K562 (cell line): ENCODE measurements at regions not wholly inside any gene's neighbourhood (a gene's known extent, or its start where the extent isn't known, plus 50 kb on each side); places are given as distances from the start of the nearest gene placed in this dataset.
A peak's percentile ranks its signal among the peaks of the same experiment; 100 is the strongest.

Source experiments
- ATAC-seq: fragments of 200-7000 bp; cut with Tn5 transposase; 3 replicates; pipeline ENCODE4 v1.9.1; 2020; ENCODE audit warnings: moderate library complexity
- BruUV-seq: library from RNA; stranded (reverse); fragments of 400-500 nt; replicated peaks from 2 replicates; lab custom pipeline; 2021; lab: Mats Ljungman, UMichigan
- CTCF ChIA-PET: fragments of 300-600 bp; formaldehyde crosslinking; extraction: SDS; loops from one replicate; lab custom pipeline; 2021; ENCODE audit warnings: low intra/inter-chr PET ratio; lab: Yijun Ruan, JAX
- POLR2A ChIA-PET: fragments of 300-600, 350-650 bp; sonication (Branson Sonifier 250); formaldehyde crosslinking; extraction: SDS; loops from one replicate; lab custom pipeline; 2021; ENCODE audit warnings: antibody characterized with exemption, inconsistent platforms; lab: Yijun Ruan, JAX
- DNase-seq, 4 experiments: peaks; one replicate each; pipeline versions ENCODE4 v3.0.0 to v3.0.0-alpha.2; 2011 to 2018; ENCODE audit warnings: low spot score in 3 of 4, mixed read lengths in 3 of 4; ENCODE audit errors: extremely low read depth in 1 of 4
- FAIRE-seq: peaks from 2 replicates; lab custom pipeline; 2011; peaks lifted over from hg19 to GRCh38; lab: Jason Lieb, UNC
- H2AFZ ChIP-seq: 2 replicates; pipeline ENCODE4 v1.6.0; 2011; ENCODE audit warnings: low read depth, low read length, control low read depth, inconsistent platforms
- H3K27ac ChIP-seq: fragments of 200-600 bp; 3 replicates; pipeline ENCODE4 v1.8.0; 2011; ENCODE audit warnings: low read depth, mild to moderate bottlenecking, control low read depth, inconsistent platforms, low read length, moderate library complexity, mixed read lengths; ENCODE audit errors: extremely low read depth
- H3K27me3 ChIP-seq, 2 experiments: fragments of 300-600 bp in 1 of 2; 2 replicates in 1 of 2; 3 replicates in 1 of 2; pipeline versions ENCODE4 v1.6.0 to v1.8.0; 2011; ENCODE audit warnings: inconsistent platforms in 2 of 2, low read length in 2 of 2, mild to moderate bottlenecking in 1 of 2, mixed read lengths in 1 of 2, moderate library complexity in 1 of 2; ENCODE audit not compliant: control insufficient read depth in 2 of 2, insufficient read depth in 2 of 2
- H3K36me3 ChIP-seq: fragments of 300-600 bp; 3 replicates; pipeline ENCODE4 v1.8.0; 2011; ENCODE audit warnings: mild to moderate bottlenecking, low read length, inconsistent platforms; ENCODE audit not compliant: control insufficient read depth, insufficient read depth
- H3K4me1 ChIP-seq, 2 experiments: fragments of 200-600 bp in 1 of 2; replicated peaks in 1 of 2; 2 replicates in 1 of 2; 3 replicates in 1 of 2; pipeline versions ENCODE4 v1.5.1 to v1.8.0; 2011; ENCODE audit warnings: inconsistent platforms in 2 of 2, low read length in 2 of 2, mild to moderate bottlenecking in 1 of 2, mixed read lengths in 1 of 2, moderate library complexity in 1 of 2; ENCODE audit not compliant: control insufficient read depth in 2 of 2, insufficient read depth in 2 of 2
- H3K4me2 ChIP-seq: 2 replicates; pipeline ENCODE4 v1.6.1; 2011; ENCODE audit warnings: low read length, control low read depth, inconsistent platforms, mixed read lengths; ENCODE audit not compliant: insufficient read depth
- H3K4me3 ChIP-seq: fragments of 200-600 bp; sonication (generic), shearing (Covaris generic); 2 replicates; pipeline ENCODE4 v1.5.1; 2016; ENCODE audit warnings: control low read depth, inconsistent platforms
- H3K79me2 ChIP-seq: fragments of 200-600 bp; 3 replicates; pipeline ENCODE4 v1.8.0; 2011; ENCODE audit warnings: low read length, inconsistent platforms; ENCODE audit not compliant: control insufficient read depth, insufficient read depth
- H3K9ac ChIP-seq, 2 experiments: 2 replicates each; pipeline versions ENCODE4 v1.6.0 to v1.6.1; 2011; ENCODE audit warnings: low read depth in 2 of 2, low read length in 2 of 2, control low read depth in 1 of 2, inconsistent platforms in 1 of 2, mild to moderate bottlenecking in 1 of 2, mixed read lengths in 1 of 2; ENCODE audit not compliant: insufficient read depth in 1 of 2
- H3K9me1 ChIP-seq: one replicate; pipeline ENCODE4 v1.6.0; 2011; ENCODE audit warnings: inconsistent platforms, mild to moderate bottlenecking, low read length, moderate library complexity; ENCODE audit not compliant: control insufficient read depth, insufficient read depth
- H3K9me3 ChIP-seq: replicated peaks from 2 replicates; pipeline ENCODE4 v1.5.1; 2011; ENCODE audit warnings: low read depth, low read length, inconsistent platforms; ENCODE audit not compliant: control insufficient read depth, insufficient read depth
- H4K20me1 ChIP-seq: replicated peaks from 2 replicates; pipeline ENCODE4 v1.6.1; 2011; ENCODE audit warnings: low read length, inconsistent platforms, mixed read lengths; ENCODE audit not compliant: control insufficient read depth, insufficient read depth
- ATF3 ChIP-seq, 2 experiments: fragments of 450-650 bp in 1 of 2; sonication (generic) in 1 of 2; formaldehyde crosslinking in 1 of 2; IDR thresholded peaks in 1 of 2; conservative IDR thresholded peaks in 1 of 2; 2 replicates each; pipeline versions ENCODE4 v1.6.1 to v1.8.1; 2016 to 2023; ENCODE audit warnings: mild to moderate bottlenecking in 2 of 2, moderate library complexity in 2 of 2, inconsistent platforms in 1 of 2, missing genetic modification reagents in 1 of 2
- CBFA2T2 ChIP-seq: fragments of 450-650 bp; conservative IDR thresholded peaks from 2 replicates; pipeline ENCODE4 v1.6.1; 2017; ENCODE audit warnings: mild to moderate bottlenecking
- CBFA2T3 ChIP-seq: fragments of 450-650 bp; IDR thresholded peaks from 2 replicates; pipeline ENCODE4 v1.6.1; 2017
- DPF2 ChIP-seq: fragments of 450-650 bp; IDR thresholded peaks from 2 replicates; pipeline ENCODE4 v1.6.1; 2016
- EGR1 ChIP-seq: fragments of 450-650 bp; conservative IDR thresholded peaks from 2 replicates; pipeline ENCODE4 v1.6.1; 2017; ENCODE audit warnings: mild to moderate bottlenecking
- GMEB1 ChIP-seq: fragments of 250-450 bp; sonication (Bioruptor Pico); IDR thresholded peaks from 2 replicates; pipeline ENCODE4 v1.4.0; 2020; ENCODE audit warnings: mild to moderate bottlenecking
- JUND ChIP-seq, 2 experiments: IDR thresholded peaks; 2 replicates in 1 of 2; 3 replicates in 1 of 2; pipeline ENCODE4 v1.6.1; 2011; ENCODE audit warnings: borderline replicate concordance in 2 of 2, low read depth in 2 of 2, low read length in 2 of 2, improper control_type of control experiment in 1 of 2, missing biosample characterization in 1 of 2, missing genetic modification characterization in 1 of 2, missing genetic modification reagents in 1 of 2
- KDM1A ChIP-seq, 2 experiments: fragments of 450-650 bp; IDR thresholded peaks; 2 replicates each; pipeline ENCODE4 v1.6.1; 2016; ENCODE audit warnings: mild to moderate bottlenecking in 2 of 2
- MED1 ChIP-seq: sonication (generic); formaldehyde crosslinking; IDR thresholded peaks from 2 replicates; pipeline ENCODE4 v1.8.1; 2023; ENCODE audit warnings: missing genetic modification reagents, borderline replicate concordance
- SMARCA4 ChIP-seq: fragments of 450-650 bp; IDR thresholded peaks from 2 replicates; pipeline ENCODE4 v1.6.1; 2016
- WGBS: fragments of 100-300 bp; shearing (Covaris generic); methylation state at CpG from one replicate; pipeline ENCODE4 v1.1.6; 2016; ENCODE audit warnings: low coverage, mixed read lengths; ENCODE audit not compliant: insufficient coverage; ENCODE audit errors: missing lambda C conversion rate; 5-methylcytosine and 5-hydroxymethylcytosine counted together
- in situ Hi-C: fragments of 300-500 bp; cut with MboI; formaldehyde crosslinking; loops from 4 replicates; pipeline ENCODE4 v1.15.0; 2018; ENCODE audit warnings: inconsistent platforms, mixed read lengths
- intact Hi-C: fragments of 100-400 bp; cut with micrococcal nuclease; formaldehyde crosslinking; loops from 2 replicates; pipeline ENCODE4 v1.14.2; 2022

GRCh38 chr5:1668141-1668721 lies 131.4 kb downstream of the MRPL36 start:
- TF ChIP-seq EGR1 (peak; percentile 72), JUND (IDR thresholded peaks at IDR 0.05; ENCODE audit: borderline replicate concordance, low read depth, low read length) (peak; percentile 44), JUND (tag; IDR thresholded peaks at IDR 0.05; ENCODE audit: borderline replicate concordance, low read depth, low read length) (no peak; the same call in 2 of the 3 replicates), DPF2 (0 out of 2 replicates have a peak, but pooled peaks have one; percentile 31), SMARCA4 (0 out of 2 replicates have a peak, but pooled peaks have one; percentile 29), MED1 (CRISPR knock-in tag) (no peak), CBFA2T2 (peak; percentile 38), KDM1A (IDR thresholded peaks at IDR 0.05) (peak in 1 of 2 experiments; percentile 68; a peak in 1 of 4 replicates), GMEB1 (CRISPR knock-in tag) (no peak), ATF3 (IDR thresholded peaks at IDR 0.05) (peak; percentile 56), ATF3 (CRISPR knock-in tag; conservative IDR thresholded peaks at IDR 0.05) (no peak), CBFA2T3 (peak; percentile 58)
- BruUV-seq = no TSS peak
- no peaks in the 10 kb centered on the region for H3K9me3 ChIP-seq
- DNase-seq (peak; percentile 45 to 57 (median 50)), ATAC-seq (peak; percentile 70), FAIRE-seq (no peak)
- H3K9me1 ChIP-seq = no peaks in the 10 kb centered on the region
- H3K79me2 ChIP-seq = no peaks in the 10 kb centered on the region
- no peak overlapping the region for H3K4me2 ChIP-seq
- no peak overlapping the region; a peak in 1 of 4 replicates for H3K9ac ChIP-seq
- CTCF ChIA-PET = interaction anchor here (1.4 kb wide), 1 partner anchor 348 kb away, joined by 4 read pairs; no protein-coding TSS in a partner anchor
- POLR2A ChIA-PET = interaction anchor here (0.7 to 1.7 kb wide), 4 partner anchors 9 to 257 kb away, joined by 3 to 7 read pairs (median 4); no protein-coding TSS in a partner anchor
- peaks cover 22% of the 10 kb centered on the region for H4K20me1 ChIP-seq
- no peak overlapping the region for H2AFZ ChIP-seq
- intact Hi-C loops = no loop called here
- WGBS = under 1% methylated on average over 23 of the region's 23 CpGs
- H3K27me3 ChIP-seq = peaks cover 36 to 69% of the 10 kb centered on the region in 2 experiments
- H3K4me1 ChIP-seq = peaks cover 0 to 19% of the 10 kb centered on the region in 2 experiments; a peak in 3 of 5 replicates
- no peak overlapping the region for H3K4me3 ChIP-seq
- in situ Hi-C loops = no loop called here
- no peak overlapping the region for H3K27ac ChIP-seq
- no peaks in the 10 kb centered on the region for H3K36me3 ChIP-seq
